T-helper 17 cell (primary cell): ENCODE measurements at regions not wholly inside any gene's neighbourhood (a gene's known extent, or its start where the extent isn't known, plus 50 kb on each side); places are given as distances from the start of the nearest gene placed in this dataset.

Experiments used
- ATAC-seq: fragments of 150-1000 bp; cut with Tn5 transposase; 2 replicates; pipeline ENCODE4 v1.10.0; 2021; ENCODE audit warnings: mild to moderate bottlenecking, moderate library complexity
- DNase-seq, 3 donors: peaks; one replicate each; pipeline versions ENCODE4 v3.0.0 to v3.0.0-alpha.2; 2020 to 2021
- H3K9me3 ChIP-seq: one replicate; pipeline ENCODE4 v1.7.0; 2013; ENCODE audit warnings: low read length, mild to moderate bottlenecking; ENCODE audit not compliant: control insufficient read depth, poor library complexity, severe bottlenecking
- H3K27ac Mint-ChIP-seq: one replicate; pipeline ENCODE4 v1.8.0; 2022; ENCODE audit warnings: mild to moderate bottlenecking, moderate library complexity, mixed read lengths
- H3K27me3 Mint-ChIP-seq: one replicate; pipeline ENCODE4 v1.8.0; 2022; ENCODE audit warnings: mixed read lengths
- H3K36me3 Mint-ChIP-seq: one replicate; pipeline ENCODE4 v1.8.0; 2022; ENCODE audit warnings: low read depth, mixed read lengths
- H3K4me1 Mint-ChIP-seq: one replicate; pipeline ENCODE4 v1.8.0; 2022; ENCODE audit warnings: mild to moderate bottlenecking, mixed read lengths
- H3K4me3 Mint-ChIP-seq: one replicate; pipeline ENCODE4 v1.8.0; 2022; ENCODE audit warnings: mild to moderate bottlenecking, moderate library complexity, mixed read lengths

- no peak overlapping the region for H3K4me3 Mint-ChIP-seq
Observed at GRCh38 chr1:96508233-96508632, 213.4 kb upstream of the PTBP2 start.

GRCh38 chr1:96509339-96509738 lies 212.2 kb upstream of the PTBP2 start:
- no peaks in the 10 kb centered on the region for H3K4me1 Mint-ChIP-seq
- no peak overlapping the region for H3K4me3 Mint-ChIP-seq
- no peak overlapping the region for H3K27ac Mint-ChIP-seq
- DNase-seq (no peak), ATAC-seq (no peak)
- no peaks in the 10 kb centered on the region for H3K36me3 Mint-ChIP-seq
- H3K9me3 ChIP-seq: no peaks in the 10 kb centered on the region
- peaks cover 8% of the 10 kb centered on the region for H3K27me3 Mint-ChIP-seq

More at GRCh38 chr1:96508233-96508632, 213.4 kb upstream of the PTBP2 start:
- Mint-ChIP-seq H3K4me1 (no peaks in the 10 kb centered on the region), H3K27me3 (peaks cover 8% of the 10 kb centered on the region), H3K27ac (no peak overlapping the region), H3K36me3 (no peaks in the 10 kb centered on the region)
- H3K9me3 ChIP-seq: no peaks in the 10 kb centered on the region
- ATAC-seq (no peak), DNase-seq (no peak)

GRCh38 chr1:96509951-96510350 lies 211.6 kb upstream of the PTBP2 start:
- no peak overlapping the region for H3K4me3 Mint-ChIP-seq
- H3K27me3 Mint-ChIP-seq: peaks cover 8% of the 10 kb centered on the region
- H3K36me3 Mint-ChIP-seq: no peaks in the 10 kb centered on the region
- ATAC-seq (no peak), DNase-seq (no peak)
- H3K27ac Mint-ChIP-seq: no peak overlapping the region
- H3K9me3 ChIP-seq: no peaks in the 10 kb centered on the region
- no peaks in the 10 kb centered on the region for H3K4me1 Mint-ChIP-seq

GRCh38 chr1:96510391-96510790 lies 211.2 kb upstream of the PTBP2 start:
- DNase-seq: no peak
- H3K27me3 Mint-ChIP-seq: peaks cover 8% of the 10 kb centered on the region
- no peaks in the 10 kb centered on the region for H3K4me1 Mint-ChIP-seq
- no peak overlapping the region for H3K4me3 Mint-ChIP-seq
- no peak overlapping the region for H3K27ac Mint-ChIP-seq
- no peaks in the 10 kb centered on the region for H3K9me3 ChIP-seq
- no peak for ATAC-seq
- H3K36me3 Mint-ChIP-seq: no peaks in the 10 kb centered on the region

- Mint-ChIP-seq H3K4me1 (no peaks in the 10 kb centered on the region), H3K4me3 (no peak overlapping the region), H3K36me3 (no peaks in the 10 kb centered on the region), H3K27me3 (peaks cover 8% of the 10 kb centered on the region), H3K27ac (no peak overlapping the region)
- DNase-seq (no peak), ATAC-seq (no peak)
- no peaks in the 10 kb centered on the region for H3K9me3 ChIP-seq
Observed at GRCh38 chr1:96510911-96511310, 210.7 kb upstream of the PTBP2 start.

- DNase-seq: no peak
- H3K27me3 Mint-ChIP-seq: no peaks in the 10 kb centered on the region
- H3K36me3 Mint-ChIP-seq: no peaks in the 10 kb centered on the region
- no peak overlapping the region for H3K4me3 Mint-ChIP-seq
- H3K9me3 ChIP-seq: no peaks in the 10 kb centered on the region
- ATAC-seq: no peak
- no peaks in the 10 kb centered on the region for H3K4me1 Mint-ChIP-seq
- no peak overlapping the region for H3K27ac Mint-ChIP-seq
Observed at GRCh38 chr1:96513136-96513535, 208.4 kb upstream of the PTBP2 start.

- ATAC-seq: no peak
- no peak overlapping the region for H3K4me3 Mint-ChIP-seq
Observed at GRCh38 chr1:96515430-96515829, 206.2 kb upstream of the PTBP2 start.

GRCh38 chr1:96515925-96516324 lies 205.7 kb upstream of the PTBP2 start:
- ATAC-seq (no peak), DNase-seq (no peak)
- Mint-ChIP-seq H3K4me3 (no peak overlapping the region), H3K4me1 (no peaks in the 10 kb centered on the region), H3K36me3 (no peaks in the 10 kb centered on the region), H3K27ac (no peak overlapping the region), H3K27me3 (no peaks in the 10 kb centered on the region)
- H3K9me3 ChIP-seq: no peaks in the 10 kb centered on the region

More at GRCh38 chr1:96515430-96515829, 206.2 kb upstream of the PTBP2 start:
- Mint-ChIP-seq H3K27me3 (no peaks in the 10 kb centered on the region), H3K27ac (no peak overlapping the region), H3K36me3 (no peaks in the 10 kb centered on the region), H3K4me1 (no peaks in the 10 kb centered on the region)
- DNase-seq: no peak
- no peaks in the 10 kb centered on the region for H3K9me3 ChIP-seq

- DNase-seq (no peak), ATAC-seq (no peak)
- Mint-ChIP-seq H3K4me1 (no peaks in the 10 kb centered on the region), H3K27me3 (no peaks in the 10 kb centered on the region), H3K36me3 (no peaks in the 10 kb centered on the region), H3K4me3 (no peak overlapping the region), H3K27ac (no peak overlapping the region)
- no peaks in the 10 kb centered on the region for H3K9me3 ChIP-seq
Observed at GRCh38 chr1:96519851-96520578, 201.6 kb upstream of the PTBP2 start.

- Mint-ChIP-seq H3K27ac (no peak overlapping the region), H3K27me3 (no peaks in the 10 kb centered on the region), H3K36me3 (no peaks in the 10 kb centered on the region), H3K4me1 (no peaks in the 10 kb centered on the region), H3K4me3 (no peak overlapping the region)
- ATAC-seq (no peak), DNase-seq (no peak)
- H3K9me3 ChIP-seq: no peaks in the 10 kb centered on the region
Observed at GRCh38 chr1:96520579-96520947, 201.0 kb upstream of the PTBP2 start.

GRCh38 chr1:96521010-96521409 lies 200.6 kb upstream of the PTBP2 start:
- Mint-ChIP-seq H3K36me3 (no peaks in the 10 kb centered on the region), H3K4me3 (no peak overlapping the region), H3K27me3 (no peaks in the 10 kb centered on the region), H3K4me1 (no peaks in the 10 kb centered on the region), H3K27ac (no peak overlapping the region)
- DNase-seq (no peak), ATAC-seq (no peak)
- H3K9me3 ChIP-seq: no peaks in the 10 kb centered on the region

GRCh38 chr1:96521994-96522760 lies 199.4 kb upstream of the PTBP2 start:
- ATAC-seq (no peak), DNase-seq (no peak)
- Mint-ChIP-seq H3K4me3 (no peak overlapping the region), H3K27me3 (no peaks in the 10 kb centered on the region), H3K27ac (no peak overlapping the region), H3K36me3 (no peaks in the 10 kb centered on the region), H3K4me1 (no peaks in the 10 kb centered on the region)
- H3K9me3 ChIP-seq: no peaks in the 10 kb centered on the region

GRCh38 chr1:96522927-96523326 lies 198.7 kb upstream of the PTBP2 start:
- H3K4me3 Mint-ChIP-seq: no peak overlapping the region
- DNase-seq: no peak
- H3K4me1 Mint-ChIP-seq: no peaks in the 10 kb centered on the region
- no peaks in the 10 kb centered on the region for H3K27me3 Mint-ChIP-seq
- no peaks in the 10 kb centered on the region for H3K9me3 ChIP-seq
- no peaks in the 10 kb centered on the region for H3K36me3 Mint-ChIP-seq
- H3K27ac Mint-ChIP-seq: no peak overlapping the region
- no peak for ATAC-seq

- Mint-ChIP-seq H3K27ac (no peak overlapping the region), H3K27me3 (no peaks in the 10 kb centered on the region), H3K36me3 (no peaks in the 10 kb centered on the region), H3K4me3 (no peak overlapping the region), H3K4me1 (no peaks in the 10 kb centered on the region)
- no peak for ATAC-seq
- no peak for DNase-seq
- H3K9me3 ChIP-seq: no peaks in the 10 kb centered on the region
Observed at GRCh38 chr1:96524100-96524499, 197.5 kb upstream of the PTBP2 start.
